ENCODE measurements at regions not wholly inside any gene's neighbourhood (a gene's known extent, or its start where the extent isn't known, plus 50 kb on each side); places are given as distances from the start of the nearest gene placed in this dataset.

- Histone ChIP-seq H3K27me3 (no peaks in the 10 kb centered on the region), H3K9me3 (no peaks in the 10 kb centered on the region), H3K4me1 (no peaks in the 10 kb centered on the region), H3K36me3 (no peaks in the 10 kb centered on the region), H3K4me3 (no peak overlapping the region), H3K27ac (no peak overlapping the region)
- no peak for DNase-seq
- intact Hi-C loops (cut with DNase I), result no loop called here
- TF ChIP-seq CTCF (IDR thresholded peaks at IDR 0.05) (no peak), POLR2A (IDR thresholded peaks at IDR 0.05) (no peak)
Measured at GRCh38 chr2:163481515-163481914, 254.3 kb downstream of the FIGN start.

GRCh38 chr2:163479599-163479998 is 256.2 kb downstream of the FIGN start:
- Histone ChIP-seq H3K4me3 (no peak overlapping the region), H3K36me3 (no peaks in the 10 kb centered on the region), H3K9me3 (no peaks in the 10 kb centered on the region), H3K4me1 (no peaks in the 10 kb centered on the region), H3K27me3 (no peaks in the 10 kb centered on the region), H3K27ac (no peak overlapping the region)
- intact Hi-C loops (cut with DNase I), result no loop called here
- TF ChIP-seq CTCF (IDR thresholded peaks at IDR 0.05), result no peak
- TF ChIP-seq POLR2A (IDR thresholded peaks at IDR 0.05), result no peak
- WGBS, 2 donors, result 80 to 84% methylated on average over 9 of the region's 9 CpGs
- DNase-seq, result no peak

- TF ChIP-seq POLR2A (IDR thresholded peaks at IDR 0.05), result no peak
- no peak for TF ChIP-seq CTCF (IDR thresholded peaks at IDR 0.05)
- Histone ChIP-seq H3K36me3 (no peaks in the 10 kb centered on the region), H3K9me3 (no peaks in the 10 kb centered on the region), H3K4me3 (no peak overlapping the region), H3K27ac (no peak overlapping the region), H3K4me1 (no peaks in the 10 kb centered on the region), H3K27me3 (no peaks in the 10 kb centered on the region)
- DNase-seq, result no peak
- WGBS, 2 donors, result 67 to 78% methylated on average over 3 of the region's 3 CpGs
- intact Hi-C loops (cut with DNase I), result no loop called here
Measured at GRCh38 chr2:163475815-163476214, 260.0 kb downstream of the FIGN start.

GRCh38 chr2:163474889-163475288 is 260.9 kb downstream of the FIGN start:
- DNase-seq, result no peak
- no peaks in the 10 kb centered on the region for H3K27me3 ChIP-seq
- TF ChIP-seq CTCF (IDR thresholded peaks at IDR 0.05) (no peak), POLR2A (IDR thresholded peaks at IDR 0.05) (no peak)
- no peaks in the 10 kb centered on the region for H3K4me1 ChIP-seq
- H3K36me3 ChIP-seq, result no peaks in the 10 kb centered on the region
- H3K9me3 ChIP-seq, result no peaks in the 10 kb centered on the region
- no peak overlapping the region for H3K4me3 ChIP-seq
- 64 to 78% methylated on average over 4 of the region's 4 CpGs for WGBS, 2 donors
- no peak overlapping the region for H3K27ac ChIP-seq
- intact Hi-C loops (cut with DNase I), result no loop called here

- DNase-seq, result no peak
- Histone ChIP-seq H3K27me3 (no peaks in the 10 kb centered on the region), H3K4me3 (no peak overlapping the region), H3K27ac (no peak overlapping the region), H3K36me3 (no peaks in the 10 kb centered on the region), H3K9me3 (no peaks in the 10 kb centered on the region), H3K4me1 (no peaks in the 10 kb centered on the region)
- WGBS, 2 donors, result 73 to 82% methylated on average over 4 of the region's 4 CpGs
- TF ChIP-seq CTCF (IDR thresholded peaks at IDR 0.05) (no peak), POLR2A (IDR thresholded peaks at IDR 0.05) (no peak)
- intact Hi-C loops (cut with DNase I), result no loop called here
Measured at GRCh38 chr2:163474319-163474744, 261.5 kb downstream of the FIGN start.

Data from esophagus squamous epithelium (tissue), 5 donors.